HCT116 (cell line): ENCODE measurements at regions not wholly inside any gene's neighbourhood (a gene's known extent, or its start where the extent isn't known, plus 50 kb on each side); places are given as distances from the start of the nearest gene placed in this dataset.

Source experiments
- ATAC-seq: fragments of 200-7000 bp; cut with Tn5 transposase; 2 replicates; pipeline ENCODE4 v1.9.1; 2020; ENCODE audit warnings: mild to moderate bottlenecking, moderate library complexity
- BruUV-seq: library from RNA; stranded (reverse); fragments of 400-500 nt; replicated peaks from 2 replicates; lab custom pipeline; 2021; lab: Mats Ljungman, UMichigan
- CTCF ChIA-PET: fragments of 300-600 bp; sonication (Branson Sonifier 250); formaldehyde crosslinking; loops from one replicate; lab custom pipeline; 2021; ENCODE audit warnings: antibody characterized with exemption; lab: Charles Lee
- POLR2A ChIA-PET: fragments of 300-600, 350-600 bp; sonication (Branson Sonifier 250); formaldehyde crosslinking; loops from one replicate; lab custom pipeline; 2021; ENCODE audit warnings: antibody characterized with exemption; lab: Charles Lee
- RAD21 ChIA-PET, 2 experiments: fragments of 300-600 bp; sonication (Branson Sonifier 250); formaldehyde crosslinking; loops; one replicate each; lab custom pipeline; 2023; ENCODE audit warnings: low total read pairs in 2 of 2; ENCODE audit not compliant: uncharacterized antibody in 2 of 2, unreplicated experiment in 2 of 2, low non-redundant PET in 1 of 2; lab: Charles Lee
- DNase-seq: peaks from one replicate; pipeline ENCODE4 v3.0.0-alpha.2; 2010; ENCODE audit warnings: low read depth, low spot score
- H2AFZ ChIP-seq: fragments of 200-600 bp; shearing (Covaris generic), sonication (generic); 2 replicates; pipeline ENCODE4 v1.6.1; 2017; ENCODE audit warnings: low read depth, mixed run types, mixed read lengths, antibody characterized with exemption, low read length; ENCODE audit not compliant: poor library complexity, severe bottlenecking
- H3K27ac ChIP-seq: 2 replicates; pipeline ENCODE4 v1.5.1; 2012; ENCODE audit warnings: low read depth, low read length
- H3K27me3 ChIP-seq: fragments of 200-600 bp; sonication (generic); 2 replicates; pipeline ENCODE4 v1.6.1; 2016; ENCODE audit warnings: mixed run types, low read length, mixed read lengths; ENCODE audit not compliant: insufficient read depth
- H3K36me3 ChIP-seq, 2 experiments: fragments of 200-500 bp in 1 of 2; fragments of 200-600 bp in 1 of 2; sonication (Bioruptor generic) in 1 of 2; sonication (generic) in 1 of 2; 2 replicates each; pipeline versions ENCODE4 v1.5.1 to v1.6.1; 2014 to 2016; ENCODE audit warnings: low read length in 2 of 2, inconsistent platforms in 1 of 2, mixed read lengths in 1 of 2, mixed run types in 1 of 2; ENCODE audit not compliant: insufficient read depth in 2 of 2, control insufficient read depth in 1 of 2
- H3K4me1 ChIP-seq, 2 experiments: fragments of 200-600 bp in 1 of 2; sonication (generic) in 1 of 2; 2 replicates each; pipeline versions ENCODE4 v1.5.1 to v1.6.1; 2012 to 2017; ENCODE audit warnings: low read length in 2 of 2, inconsistent platforms in 1 of 2, mild to moderate bottlenecking in 1 of 2, mixed read lengths in 1 of 2, mixed run types in 1 of 2, moderate library complexity in 1 of 2; ENCODE audit not compliant: insufficient read depth in 2 of 2, control insufficient read depth in 1 of 2
- H3K4me2 ChIP-seq: fragments of 200-600 bp; sonication (generic); 2 replicates; pipeline ENCODE4 v1.6.1; 2017; ENCODE audit warnings: mixed run types, low read length, mixed read lengths
- H3K4me3 ChIP-seq, 2 experiments: fragments of 200-600 bp in 1 of 2; sonication (generic) in 1 of 2; replicated peaks in 1 of 2; 2 replicates each; pipeline ENCODE4 v1.5.1; 2011 to 2016; ENCODE audit warnings: low read length in 2 of 2, control low read depth in 1 of 2, low read depth in 1 of 2, mild to moderate bottlenecking in 1 of 2, mixed read lengths in 1 of 2, mixed run types in 1 of 2
- H3K79me2 ChIP-seq: fragments of 200-600 bp; sonication (generic); 2 replicates; pipeline ENCODE4 v1.6.1; 2017; ENCODE audit warnings: mild to moderate bottlenecking, mixed run types, low read length, moderate library complexity, mixed read lengths; ENCODE audit not compliant: insufficient read depth
- H3K9ac ChIP-seq: fragments of 200-600 bp; sonication (generic); 2 replicates; pipeline ENCODE4 v1.6.1; 2016; ENCODE audit warnings: low read length, mixed read lengths
- H3K9me2 ChIP-seq: fragments of 200-600 bp; sonication (generic), shearing (Covaris generic); 2 replicates; pipeline ENCODE4 v1.6.1; 2017; ENCODE audit warnings: mixed run types, mild to moderate bottlenecking, moderate library complexity; ENCODE audit not compliant: insufficient read depth
- H3K9me3 ChIP-seq, 2 experiments: fragments of 200-500 bp in 1 of 2; fragments of 200-600 bp in 1 of 2; sonication (Bioruptor generic) in 1 of 2; sonication (generic) in 1 of 2; 2 replicates each; pipeline ENCODE4 v1.6.1; 2014 to 2017; ENCODE audit warnings: low read length in 2 of 2, mixed read lengths in 2 of 2, inconsistent platforms in 1 of 2, low read depth in 1 of 2, mild to moderate bottlenecking in 1 of 2, mixed run types in 1 of 2, moderate library complexity in 1 of 2; ENCODE audit not compliant: control insufficient read depth in 1 of 2, insufficient read depth in 1 of 2
- H4K20me1 ChIP-seq: fragments of 200-600 bp; sonication (generic), shearing (Covaris generic); 2 replicates; pipeline ENCODE4 v1.6.1; 2017; ENCODE audit warnings: mixed run types, mild to moderate bottlenecking, moderate library complexity; ENCODE audit not compliant: insufficient read depth
- ATF3 ChIP-seq: IDR thresholded peaks from 2 replicates; pipeline ENCODE4 v1.6.1; 2012
- CTCF ChIP-seq, 3 experiments: fragments of 200-600 bp in 1 of 3; sonication (generic) in 1 of 3; IDR thresholded peaks in 2 of 3; conservative IDR thresholded peaks in 1 of 3; 2 replicates each; pipeline ENCODE4 v1.5.1; 2012 to 2017; ENCODE audit warnings: low read depth in 2 of 3, low read length in 2 of 3, antibody characterized with exemption in 1 of 3, borderline replicate concordance in 1 of 3, control low read depth in 1 of 3, mild to moderate bottlenecking in 1 of 3, mixed read lengths in 1 of 3, mixed run types in 1 of 3, moderate library complexity in 1 of 3; ENCODE audit not compliant: insufficient read depth in 1 of 3
- EGR1 ChIP-seq: IDR thresholded peaks from 2 replicates; pipeline ENCODE4 v1.6.1; 2012; ENCODE audit warnings: low read depth
- ELF1 ChIP-seq: IDR thresholded peaks from 2 replicates; pipeline ENCODE4 v1.6.1; 2012; ENCODE audit warnings: low read depth, borderline replicate concordance
- EZH2 ChIP-seq: fragments of 200-600 bp; sonication (generic); IDR thresholded peaks from 2 replicates; pipeline ENCODE4 v1.6.1; 2017; ENCODE audit warnings: antibody characterized with exemption, mixed run types
- EZH2phosphoT487 ChIP-seq: fragments of 200-600 bp; IDR thresholded peaks from 2 replicates; pipeline ENCODE4 v1.6.1; 2018; ENCODE audit warnings: antibody characterized with exemption, borderline replicate concordance
- JUND ChIP-seq: IDR thresholded peaks from 2 replicates; pipeline ENCODE4 v1.6.1; 2012
- MAX ChIP-seq: IDR thresholded peaks from 2 replicates; pipeline ENCODE4 v1.6.1; 2012
- POLR2A ChIP-seq: IDR thresholded peaks from 2 replicates; pipeline ENCODE4 v1.7.0; 2011; ENCODE audit warnings: borderline replicate concordance; ENCODE audit not compliant: insufficient read depth, insufficient read length; ENCODE audit errors: extremely low read depth
- POLR2AphosphoS5 ChIP-seq: IDR thresholded peaks from 2 replicates; pipeline ENCODE4 v1.6.1; 2011; ENCODE audit warnings: mild to moderate bottlenecking, low read depth, low read length, moderate library complexity
- RAD21 ChIP-seq: IDR thresholded peaks from 2 replicates; pipeline ENCODE4 v1.6.1; 2012; ENCODE audit warnings: low read depth, mild to moderate bottlenecking
- SP1 ChIP-seq: IDR thresholded peaks from 2 replicates; pipeline ENCODE4 v1.6.1; 2012; ENCODE audit warnings: low read depth
- SRF ChIP-seq: IDR thresholded peaks from 2 replicates; pipeline ENCODE4 v1.6.1; 2012; ENCODE audit warnings: low read depth
- YY1 ChIP-seq: IDR thresholded peaks from 2 replicates; pipeline ENCODE4 v1.6.1; 2011; ENCODE audit warnings: low read length, low read depth, moderate library complexity, mild to moderate bottlenecking; ENCODE audit not compliant: insufficient replicate concordance; ENCODE audit errors: extremely low read depth
- ZFX ChIP-seq: fragments of 450-650 bp; IDR thresholded peaks from 2 replicates; pipeline ENCODE4 v1.6.1; 2017
- ZNF274 ChIP-seq: fragments of 200-500 bp; sonication (Bioruptor generic); IDR thresholded peaks from 2 replicates; pipeline ENCODE4 v1.6.1; 2014; ENCODE audit warnings: mild to moderate bottlenecking, low read depth, low read length, inconsistent platforms
- intact Hi-C: fragments of 100-400 bp; cut with micrococcal nuclease; formaldehyde crosslinking; loops from 2 replicates; pipeline ENCODE4 v1.10.0; 2022

- no peaks in the 10 kb centered on the region for H3K36me3 ChIP-seq
- H2AFZ ChIP-seq: no peak overlapping the region
- no peak overlapping the region for H3K4me3 ChIP-seq
- no peak overlapping the region for H3K4me2 ChIP-seq
- no peaks in the 10 kb centered on the region for H3K9me3 ChIP-seq
- H4K20me1 ChIP-seq: no peaks in the 10 kb centered on the region
- no peak for TF ChIP-seq SRF
- no peak for TF ChIP-seq SP1
- no peak for TF ChIP-seq ZNF274
- TF ChIP-seq JUND: no peak
- TF ChIP-seq EZH2phosphoT487: no peak
- no peak for TF ChIP-seq RAD21
- no peak for TF ChIP-seq POLR2A
- TF ChIP-seq ZFX: no peak
- no peak for TF ChIP-seq ATF3
- no peak for TF ChIP-seq ELF1
- TF ChIP-seq POLR2AphosphoS5: no peak
- TF ChIP-seq MAX: no peak
- no peak for TF ChIP-seq EZH2
- TF ChIP-seq CTCF (IDR thresholded peaks at IDR 0.05 in 2 of 3, conservative IDR thresholded peaks at IDR 0.05 in 1 of 3; ENCODE audit: borderline replicate concordance in 1 of 3, insufficient read depth in 1 of 3, low read depth in 2 of 3, low read length in 2 of 3): no peak
- TF ChIP-seq YY1: no peak
- no peak for TF ChIP-seq EGR1
- ChIA-PET POLR2A (no interaction called here), RAD21 (no interaction called here), CTCF (no interaction called here)
- H3K4me1 ChIP-seq: no peaks in the 10 kb centered on the region
- intact Hi-C loops: no loop called here
- BruUV-seq: no TSS peak
- H3K27me3 ChIP-seq: no peaks in the 10 kb centered on the region
- H3K27ac ChIP-seq: no peak overlapping the region
- DNase-seq: no peak
- H3K79me2 ChIP-seq: no peaks in the 10 kb centered on the region
- H3K9me2 ChIP-seq: no peaks in the 10 kb centered on the region
- ATAC-seq: no peak
- H3K9ac ChIP-seq: no peak overlapping the region
Observed at GRCh38 chr5:81881595-81881994, 90.2 kb upstream of the ATG10 start.
